Peyer's patch (tissue), 4 donors: ENCODE measurements at regions not wholly inside any gene's neighbourhood (a gene's known extent, or its start where the extent isn't known, plus 50 kb on each side); places are given as distances from the start of the nearest gene placed in this dataset.

Source experiments
- POLR2A ChIP-seq, 2 donors: fragments of 450-650 bp; IDR thresholded peaks; one replicate each; pipeline ENCODE4 v1.5.1; 2017; ENCODE audit warnings: antibody characterized with exemption in 2 of 2, mild to moderate bottlenecking in 2 of 2, moderate library complexity in 2 of 2
- TF ChIP-seq, protein P1 (sequence below), 6 experiments: fragments of 450-650 bp in 4 of 6; fragments of 200-600 bp in 2 of 6; sonication (generic) in 1 of 6; IDR thresholded peaks; one replicate each; pipeline ENCODE4 v1.5.1; 2017 to 2019; ENCODE audit warnings: antibody characterized with exemption in 6 of 6, mild to moderate bottlenecking in 3 of 6, moderate library complexity in 1 of 6

DNA sequence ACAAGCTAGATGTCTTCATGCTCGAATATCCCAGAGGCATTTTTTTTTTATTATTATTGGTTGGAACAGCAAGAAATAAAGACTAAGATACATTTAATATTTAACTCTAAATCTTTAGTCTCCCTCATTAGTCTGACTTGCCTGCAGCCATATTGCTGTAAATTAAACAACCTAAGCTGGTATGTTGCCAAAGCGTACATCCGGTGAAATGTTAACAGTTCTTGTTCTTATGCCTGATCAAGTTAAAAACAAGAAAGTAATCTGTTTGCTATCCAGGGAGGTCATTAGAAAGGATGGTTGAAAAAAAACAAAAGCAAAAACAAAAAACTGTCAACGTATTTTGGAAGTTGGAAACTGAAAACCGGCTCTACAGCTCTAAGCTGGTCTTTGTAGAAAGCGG, 125.9 kb upstream of the NABP1 start:
- TF ChIP-seq, protein P1, sequence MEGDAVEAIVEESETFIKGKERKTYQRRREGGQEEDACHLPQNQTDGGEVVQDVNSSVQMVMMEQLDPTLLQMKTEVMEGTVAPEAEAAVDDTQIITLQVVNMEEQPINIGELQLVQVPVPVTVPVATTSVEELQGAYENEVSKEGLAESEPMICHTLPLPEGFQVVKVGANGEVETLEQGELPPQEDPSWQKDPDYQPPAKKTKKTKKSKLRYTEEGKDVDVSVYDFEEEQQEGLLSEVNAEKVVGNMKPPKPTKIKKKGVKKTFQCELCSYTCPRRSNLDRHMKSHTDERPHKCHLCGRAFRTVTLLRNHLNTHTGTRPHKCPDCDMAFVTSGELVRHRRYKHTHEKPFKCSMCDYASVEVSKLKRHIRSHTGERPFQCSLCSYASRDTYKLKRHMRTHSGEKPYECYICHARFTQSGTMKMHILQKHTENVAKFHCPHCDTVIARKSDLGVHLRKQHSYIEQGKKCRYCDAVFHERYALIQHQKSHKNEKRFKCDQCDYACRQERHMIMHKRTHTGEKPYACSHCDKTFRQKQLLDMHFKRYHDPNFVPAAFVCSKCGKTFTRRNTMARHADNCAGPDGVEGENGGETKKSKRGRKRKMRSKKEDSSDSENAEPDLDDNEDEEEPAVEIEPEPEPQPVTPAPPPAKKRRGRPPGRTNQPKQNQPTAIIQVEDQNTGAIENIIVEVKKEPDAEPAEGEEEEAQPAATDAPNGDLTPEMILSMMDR (IDR thresholded peaks at IDR 0.05) = no peak
- TF ChIP-seq POLR2A (IDR thresholded peaks at IDR 0.05) = no peak
